ENCODE measurements at regions not wholly inside any gene's neighbourhood (a gene's known extent, or its start where the extent isn't known, plus 50 kb on each side); places are given as distances from the start of the nearest gene placed in this dataset.

DNA sequence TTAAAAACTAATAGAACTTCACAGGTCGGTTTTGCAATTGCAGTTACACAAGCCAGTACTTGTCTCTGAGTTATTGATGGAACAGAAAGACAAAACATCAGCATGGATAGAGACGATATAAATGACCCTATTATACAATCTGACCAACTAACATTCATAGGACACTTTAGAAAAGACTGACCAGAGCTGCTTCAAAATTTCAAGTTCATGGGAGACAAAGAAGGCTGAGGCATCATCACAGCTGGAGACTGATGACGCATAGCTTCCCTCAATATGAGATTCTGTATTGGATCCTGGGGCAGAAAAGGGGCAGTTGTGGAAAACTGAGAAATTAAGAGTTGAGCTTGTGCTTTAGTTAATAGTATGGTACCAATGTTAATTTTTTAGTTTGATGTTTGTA, 174.0 kb downstream of the THBS2 start:
- POLR2A ChIA-PET (ENCODE audit: low non-redundant PET) = no interaction called here
- TF ChIP-seq, protein P1, sequence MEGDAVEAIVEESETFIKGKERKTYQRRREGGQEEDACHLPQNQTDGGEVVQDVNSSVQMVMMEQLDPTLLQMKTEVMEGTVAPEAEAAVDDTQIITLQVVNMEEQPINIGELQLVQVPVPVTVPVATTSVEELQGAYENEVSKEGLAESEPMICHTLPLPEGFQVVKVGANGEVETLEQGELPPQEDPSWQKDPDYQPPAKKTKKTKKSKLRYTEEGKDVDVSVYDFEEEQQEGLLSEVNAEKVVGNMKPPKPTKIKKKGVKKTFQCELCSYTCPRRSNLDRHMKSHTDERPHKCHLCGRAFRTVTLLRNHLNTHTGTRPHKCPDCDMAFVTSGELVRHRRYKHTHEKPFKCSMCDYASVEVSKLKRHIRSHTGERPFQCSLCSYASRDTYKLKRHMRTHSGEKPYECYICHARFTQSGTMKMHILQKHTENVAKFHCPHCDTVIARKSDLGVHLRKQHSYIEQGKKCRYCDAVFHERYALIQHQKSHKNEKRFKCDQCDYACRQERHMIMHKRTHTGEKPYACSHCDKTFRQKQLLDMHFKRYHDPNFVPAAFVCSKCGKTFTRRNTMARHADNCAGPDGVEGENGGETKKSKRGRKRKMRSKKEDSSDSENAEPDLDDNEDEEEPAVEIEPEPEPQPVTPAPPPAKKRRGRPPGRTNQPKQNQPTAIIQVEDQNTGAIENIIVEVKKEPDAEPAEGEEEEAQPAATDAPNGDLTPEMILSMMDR (conservative IDR thresholded peaks at IDR 0.05; ENCODE audit: low read depth) = no peak
- DNase-seq (ENCODE audit: low spot score) = no peak
- CTCF ChIA-PET = interaction anchor here (0.6 kb wide), 1 partner anchor 12 kb away, joined by 3 read pairs; no protein-coding TSS in a partner anchor
- H3K27ac ChIP-seq = no peak overlapping the region

DNA sequence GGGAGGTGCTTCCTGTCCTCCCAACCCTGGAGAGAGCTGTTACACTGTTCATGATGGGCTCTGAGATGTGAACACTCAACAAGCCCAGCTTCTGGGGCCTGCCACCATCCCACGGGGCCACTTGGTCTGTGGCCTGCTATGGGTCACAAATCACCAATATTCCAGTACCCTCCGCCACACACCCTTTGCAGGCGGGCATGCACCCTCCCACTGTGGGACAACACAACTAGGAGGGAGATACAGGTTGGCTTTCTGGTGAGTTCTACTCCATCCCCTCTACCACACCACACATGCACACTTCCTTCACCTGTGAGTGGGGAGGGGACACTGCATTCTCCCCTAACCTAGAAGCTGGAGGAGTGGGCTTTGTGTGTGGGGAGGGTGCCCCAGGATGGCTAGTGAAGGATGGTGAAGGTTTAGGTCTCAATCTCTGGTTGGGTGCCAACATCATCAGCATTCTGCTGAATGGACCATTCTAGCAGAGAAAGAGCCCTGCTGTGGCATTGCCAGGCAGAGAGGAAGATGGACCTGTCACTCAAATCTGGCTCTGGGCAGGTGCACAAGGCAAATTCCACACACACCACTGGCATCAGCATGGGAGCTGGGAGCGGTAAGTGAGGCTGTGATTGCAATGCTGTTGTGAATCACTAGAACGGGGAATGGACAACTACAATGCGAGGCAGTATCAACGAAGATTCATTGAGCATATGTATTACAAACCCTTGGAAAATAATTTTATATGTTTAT, 175.1 kb downstream of the THBS2 start:
- H3K27ac ChIP-seq = no peak overlapping the region
- POLR2A ChIA-PET (ENCODE audit: low non-redundant PET) = no interaction called here
- TF ChIP-seq, protein P1 (conservative IDR thresholded peaks at IDR 0.05; ENCODE audit: low read depth) = no peak
- DNase-seq (ENCODE audit: low spot score) = no peak
- CTCF ChIA-PET = no interaction called here

DNA sequence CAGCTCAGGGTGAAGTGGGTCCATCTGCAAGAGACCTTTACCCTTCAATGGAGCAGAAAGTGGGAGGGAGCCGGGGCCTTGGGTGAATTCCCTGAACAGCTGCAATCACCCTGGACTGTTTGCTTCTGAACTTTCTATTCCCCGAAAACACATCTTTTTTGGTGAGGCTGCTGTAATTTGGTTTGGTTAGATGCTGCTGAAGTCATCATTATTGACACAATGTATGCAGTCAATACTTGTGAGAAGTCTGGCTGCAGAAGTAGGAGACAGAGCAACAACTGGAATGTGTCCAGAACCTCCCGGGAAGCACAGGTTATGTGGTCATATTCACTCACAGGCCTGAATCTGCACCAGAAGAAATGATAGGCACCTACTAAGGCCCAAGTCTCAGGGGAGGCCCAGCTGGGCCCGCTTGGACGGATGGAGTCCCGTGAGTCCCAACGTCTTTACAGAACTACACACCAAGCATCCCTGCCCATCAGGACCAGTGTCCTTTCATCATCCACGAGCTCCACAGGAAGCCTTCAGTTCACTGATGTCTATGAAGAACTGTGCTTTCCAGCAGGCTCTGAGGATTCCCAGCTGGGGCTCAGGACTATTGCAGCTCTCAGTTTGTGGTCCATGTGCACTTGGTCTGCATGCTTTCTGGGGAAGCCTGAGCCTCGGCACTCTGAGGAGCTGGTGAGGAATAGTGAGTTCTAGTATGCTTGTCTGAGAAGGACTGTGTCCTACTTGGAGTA, 177.6 kb downstream of the THBS2 start:
- TF ChIP-seq, protein P1 (conservative IDR thresholded peaks at IDR 0.05; ENCODE audit: low read depth) = no peak
- H3K27ac ChIP-seq = no peak overlapping the region
- ChIA-PET CTCF (no interaction called here), POLR2A (ENCODE audit: low non-redundant PET) (no interaction called here)
- DNase-seq (ENCODE audit: low spot score) = no peak

DNA sequence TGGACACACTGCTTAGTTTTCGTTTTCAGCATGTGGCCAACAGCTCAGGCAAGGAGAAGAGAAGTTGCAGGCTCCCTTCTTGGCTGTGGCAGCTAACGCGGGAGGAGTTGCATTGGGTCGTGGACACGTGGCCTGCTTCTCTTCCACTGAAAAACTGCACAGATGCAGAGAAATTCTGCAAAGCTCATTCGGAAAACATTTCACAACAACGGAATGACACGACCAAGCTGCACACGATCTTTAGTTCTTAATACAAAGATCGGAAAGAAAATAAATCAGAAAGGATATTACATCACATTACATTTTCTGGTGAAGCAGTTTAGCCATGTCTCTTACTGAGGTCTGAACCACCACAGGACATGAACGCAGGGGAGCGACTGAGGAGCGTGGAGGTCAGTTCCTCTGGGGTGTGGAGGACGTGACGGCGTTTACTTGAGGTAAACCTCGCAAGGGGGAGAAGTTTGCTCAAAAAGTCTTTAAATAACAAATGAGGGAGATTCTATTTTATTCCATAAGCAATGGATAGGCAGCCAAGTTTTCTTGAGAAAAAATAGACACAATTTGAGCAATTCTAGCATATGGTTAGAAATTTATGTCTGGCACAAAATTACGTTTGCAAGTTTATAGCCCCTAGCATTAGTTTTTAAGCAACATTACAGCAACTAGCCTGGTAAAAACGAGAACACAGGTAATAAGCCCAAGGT, 178.3 kb downstream of the THBS2 start:
- ChIA-PET POLR2A (ENCODE audit: low non-redundant PET) (no interaction called here), CTCF (interaction anchor here (0.6 kb wide), 1 partner anchor 372 kb away, joined by 3 read pairs; no protein-coding TSS in a partner anchor)
- no peak for DNase-seq (ENCODE audit: low spot score)
- H3K27ac ChIP-seq = no peak overlapping the region
- TF ChIP-seq, protein P1 (conservative IDR thresholded peaks at IDR 0.05; ENCODE audit: low read depth) = no peak

DNA sequence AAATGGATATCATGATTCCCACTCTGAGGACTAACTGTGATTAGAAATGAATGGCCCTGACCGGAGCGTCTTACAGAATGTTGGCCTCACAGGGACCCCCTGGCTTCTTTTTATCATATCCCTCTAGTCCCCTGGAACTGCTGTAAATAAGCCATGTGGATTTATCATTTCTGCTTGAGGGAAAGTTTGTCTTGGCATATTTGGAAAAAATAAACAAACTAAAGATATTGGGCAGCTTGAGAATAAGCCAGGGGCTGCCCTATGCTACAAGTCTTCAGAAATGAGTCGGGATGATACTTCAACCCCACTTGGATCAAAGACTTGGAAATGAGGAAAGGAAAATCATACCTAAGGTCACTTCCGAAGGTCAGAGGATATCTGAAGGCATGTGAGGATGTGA, 179.1 kb downstream of the THBS2 start:
- ChIA-PET POLR2A (ENCODE audit: low non-redundant PET) (no interaction called here), CTCF (no interaction called here)
- no peak for DNase-seq (ENCODE audit: low spot score)
- H3K27ac ChIP-seq = no peak overlapping the region
- TF ChIP-seq, protein P1 (conservative IDR thresholded peaks at IDR 0.05; ENCODE audit: low read depth) = no peak

DNA sequence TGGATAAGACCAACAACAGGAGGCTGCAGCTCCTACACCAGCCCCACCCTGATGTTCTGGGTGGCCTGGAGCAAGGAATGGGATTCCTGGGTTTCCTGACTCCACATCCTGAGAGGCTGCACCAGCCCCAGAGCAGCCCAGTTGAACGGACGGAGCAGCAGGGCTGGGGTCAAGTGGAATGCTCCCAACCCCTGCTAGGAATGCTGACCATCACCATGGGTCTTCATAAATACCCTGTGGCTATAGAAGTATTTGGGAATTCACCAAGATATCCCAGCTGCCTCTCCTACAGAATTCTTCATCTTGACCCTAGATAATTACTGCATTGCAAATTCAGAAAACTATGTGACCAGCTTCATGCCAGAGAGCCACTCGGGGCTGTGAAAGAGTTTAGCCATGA, 180.3 kb downstream of the THBS2 start:
- TF ChIP-seq, protein P1 (conservative IDR thresholded peaks at IDR 0.05; ENCODE audit: low read depth) = no peak
- no peak overlapping the region for H3K27ac ChIP-seq
- POLR2A ChIA-PET (ENCODE audit: low non-redundant PET) = no interaction called here
- CTCF ChIA-PET = no interaction called here
- no peak for DNase-seq (ENCODE audit: low spot score)
